OCI-M2 (cell line): ENCODE measurements at regions not wholly inside any gene's neighbourhood (a gene's known extent, or its start where the extent isn't known, plus 50 kb on each side); places are given as distances from the start of the nearest gene placed in this dataset.
"Not testable (repeated sequence)": the region's sequence is repeated elsewhere in the genome, so short reads cannot be mapped to it uniquely, and the experiment has no call there.

Experiments used
- DNase-seq: peaks from one replicate; lab custom pipeline; 2025; ENCODE audit not compliant: unreplicated experiment; lab: John Stamatoyannopoulos, UW

DNA sequence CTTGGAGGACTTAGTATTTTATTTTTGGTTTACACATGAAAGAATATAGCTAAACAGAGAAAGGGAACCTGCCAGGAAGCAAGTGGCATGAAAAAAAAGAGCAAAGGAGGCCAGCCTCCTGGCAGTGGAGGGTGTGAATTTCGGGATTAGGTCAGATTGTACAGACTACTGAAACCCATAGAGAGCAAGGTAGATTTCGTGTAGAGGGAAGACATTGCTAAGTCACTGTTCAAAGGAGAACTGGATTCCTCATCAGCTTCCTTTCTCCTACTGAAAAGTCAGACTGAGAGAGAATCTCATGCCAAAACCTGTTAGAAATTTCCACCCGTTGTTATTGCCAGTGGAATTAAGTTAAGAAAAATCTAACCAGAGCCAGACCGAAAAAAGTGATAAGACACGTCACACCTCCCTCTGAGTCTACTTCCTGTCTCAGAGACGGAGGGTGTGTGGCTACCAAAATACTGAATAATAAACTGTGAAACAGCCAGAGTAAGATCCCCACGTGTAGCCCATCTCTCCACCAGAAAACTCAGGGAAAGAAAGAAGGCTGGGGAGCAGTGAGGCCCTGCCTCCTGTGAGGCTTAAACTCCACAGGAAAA, 118.8 kb downstream of the SKIDA1 start:
- no peak for DNase-seq

DNA sequence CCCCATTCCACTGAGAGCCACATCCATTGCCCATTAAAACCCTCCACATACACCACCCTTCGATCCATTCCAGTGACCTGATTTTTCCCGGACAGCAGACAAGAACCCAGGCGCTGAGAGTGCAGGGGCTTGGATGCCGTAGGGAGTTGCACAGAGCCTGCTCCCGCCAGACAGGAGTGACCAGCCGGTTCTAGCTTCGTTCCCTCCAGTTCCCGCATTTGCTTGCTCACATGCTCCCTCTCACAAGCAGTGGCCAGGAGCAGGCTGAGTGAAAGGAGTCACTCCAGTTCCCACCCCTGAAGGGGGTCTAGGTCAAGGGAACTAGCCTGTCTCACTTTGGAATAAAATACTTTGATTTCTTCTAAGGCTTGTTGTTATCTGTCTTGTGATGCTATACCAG, 119.5 kb downstream of the SKIDA1 start:
- no peak for DNase-seq

- no peak for DNase-seq
These were observed 122.0 kb downstream of the SKIDA1 start for GRCh38 chr10:21403256-21404015.

DNA sequence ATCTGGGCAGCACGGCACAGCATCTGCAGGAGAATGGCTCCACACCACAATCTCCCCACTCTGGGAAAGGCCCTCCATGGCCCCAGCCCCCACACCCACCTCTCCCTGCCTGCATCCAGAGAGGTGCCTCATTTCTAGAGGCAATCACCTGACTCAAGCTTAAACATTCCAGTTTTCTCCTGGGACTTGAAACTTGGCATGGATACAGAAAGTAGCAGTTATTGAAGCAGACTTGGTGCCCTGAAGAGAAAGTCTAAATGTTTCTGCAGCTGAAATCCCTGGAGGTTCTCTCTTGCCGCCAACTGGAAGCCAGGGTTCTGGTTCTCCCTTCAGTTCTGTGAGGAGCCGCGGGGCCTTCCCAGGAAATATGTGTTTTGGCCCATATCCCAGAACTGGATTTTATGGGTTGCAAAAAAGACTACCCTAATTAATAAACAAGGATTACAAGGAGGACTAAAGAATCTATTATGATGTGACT, 122.8 kb downstream of the SKIDA1 start:
- DNase-seq: no peak

DNA sequence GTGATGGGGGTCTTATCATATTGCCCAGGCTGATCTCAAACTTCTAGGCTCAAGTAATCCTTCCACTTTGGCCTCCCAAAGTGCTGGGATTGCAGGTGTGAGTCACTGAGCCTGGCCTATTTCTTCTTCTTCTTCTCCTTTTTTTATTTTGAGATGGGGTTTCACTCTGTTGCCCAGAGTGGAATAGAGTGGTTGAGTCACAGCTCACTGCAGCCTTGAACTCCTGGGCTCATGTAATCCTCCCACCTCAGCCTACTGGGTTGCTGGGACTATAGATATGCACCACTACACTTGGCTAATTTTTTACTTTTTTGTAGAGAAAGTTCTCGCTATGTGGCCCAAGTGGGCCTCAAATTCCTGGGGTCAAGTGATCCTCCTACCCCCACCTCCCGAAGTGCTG, 124.3 kb downstream of the SKIDA1 start:
- no peak for DNase-seq

- DNase-seq: no peak
These were observed 126.0 kb downstream of the SKIDA1 start for GRCh38 chr10:21399392-21400035.

DNA sequence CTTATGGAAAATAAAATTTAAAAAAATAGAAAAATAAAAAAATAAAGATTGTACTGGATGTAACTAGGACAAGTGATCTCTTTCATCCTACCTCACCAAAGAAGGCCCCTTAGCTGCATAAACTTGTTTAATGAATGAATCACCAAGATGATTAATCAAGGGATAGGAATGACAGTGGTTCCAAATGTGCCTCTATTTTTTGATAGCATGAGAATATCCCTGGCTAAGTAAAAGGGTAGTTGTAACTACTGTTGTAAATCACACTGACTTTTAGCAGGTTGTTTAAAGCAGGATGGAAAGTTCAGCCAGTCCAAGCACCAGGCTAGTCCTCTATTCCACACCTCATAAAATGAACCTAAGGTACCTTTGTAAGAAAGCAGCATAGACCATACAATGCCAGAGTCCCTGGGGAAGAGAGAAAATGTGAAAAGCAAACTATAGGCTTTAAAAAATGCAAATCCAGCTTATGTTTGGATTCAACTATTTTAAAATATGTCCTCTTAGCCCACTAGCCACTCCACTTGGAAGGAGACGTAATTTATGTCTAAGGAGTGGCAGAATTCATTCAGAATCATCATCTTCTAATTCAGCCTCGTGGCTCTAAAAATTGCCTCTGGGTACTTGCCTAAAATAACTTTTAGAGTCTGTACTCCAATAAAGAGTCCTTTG, 126.8 kb downstream of the SKIDA1 start:
- no peak for DNase-seq

DNA sequence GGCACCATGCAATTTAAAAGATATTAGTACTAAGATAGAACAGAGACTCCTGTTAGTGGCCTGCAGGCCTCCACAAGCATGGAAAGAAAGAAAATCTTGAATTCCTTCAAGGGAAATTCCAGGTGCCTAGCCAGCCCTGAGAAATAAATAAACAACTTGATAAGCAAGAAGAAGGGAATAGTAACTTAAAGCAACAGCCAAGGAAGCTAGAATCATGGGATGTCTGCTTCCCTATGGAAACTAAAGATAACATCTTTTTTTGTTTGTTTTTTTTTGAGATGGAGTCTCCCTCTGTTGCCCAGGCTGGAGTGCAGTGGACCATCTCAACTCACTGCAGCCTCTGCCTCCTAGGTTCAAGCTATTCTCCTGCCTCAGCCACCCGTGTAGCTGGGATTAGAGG, 128.6 kb downstream of the SKIDA1 start:
- DNase-seq: no peak

DNA sequence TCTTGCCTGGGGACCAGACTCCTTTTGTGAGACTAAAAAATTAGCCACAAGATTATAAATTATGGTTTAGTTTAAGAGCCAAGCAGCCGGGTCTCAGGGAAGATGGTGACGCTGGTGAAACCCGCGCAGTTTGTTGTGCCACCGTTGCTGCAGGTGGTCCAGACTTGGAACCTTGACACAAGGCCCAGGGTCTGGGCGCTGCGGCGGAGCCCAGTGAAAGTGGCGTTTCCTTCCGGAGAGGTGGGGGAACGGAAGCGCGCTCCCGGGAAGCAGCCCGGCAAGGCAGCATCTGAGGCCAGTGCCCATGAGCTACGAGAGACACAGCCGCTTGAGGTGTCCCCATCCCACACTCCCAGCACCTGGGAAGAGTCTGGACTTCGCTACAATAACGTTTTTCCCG, 131.6 kb downstream of the SKIDA1 start:
- no peak for DNase-seq

DNA sequence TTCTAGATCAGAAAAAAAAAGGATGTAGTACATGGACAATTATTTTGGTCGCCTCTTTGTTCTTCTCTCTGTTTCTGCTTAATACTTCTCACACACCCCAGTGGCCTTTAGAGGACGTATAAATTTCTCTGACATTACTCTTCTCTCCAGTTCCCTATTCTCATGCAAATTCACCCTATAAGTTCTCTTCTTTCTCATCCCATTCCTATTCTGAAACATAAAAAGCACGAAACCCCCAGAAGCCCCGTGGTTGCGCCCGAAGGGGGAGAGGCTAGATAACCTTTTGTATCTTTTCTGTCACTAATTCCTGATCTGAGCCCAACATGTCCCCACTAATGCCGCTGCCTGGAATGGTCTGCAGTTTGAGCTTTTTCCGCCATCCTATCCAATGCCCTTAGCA, 136.9 kb downstream of the SKIDA1 start:
- no peak for DNase-seq

DNA sequence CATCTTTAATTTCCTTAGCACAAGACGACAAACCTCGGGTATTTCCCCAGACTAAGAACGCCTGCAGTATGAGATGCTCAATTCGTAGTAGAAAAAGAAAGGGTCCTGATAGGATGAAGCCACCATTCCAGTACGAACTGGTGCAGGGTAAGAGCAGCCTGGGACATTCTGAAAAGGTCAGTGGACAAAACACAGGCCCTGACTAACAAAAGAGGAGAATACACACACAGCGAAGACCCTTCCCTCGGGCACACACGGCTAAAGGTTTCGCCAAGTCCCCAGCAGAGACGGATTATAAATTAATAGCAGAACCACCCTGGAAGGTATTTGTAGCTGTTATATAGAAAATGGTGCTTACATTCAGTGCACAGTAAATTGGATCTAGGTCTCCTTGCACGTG, 137.6 kb downstream of the SKIDA1 start:
- no peak for DNase-seq

DNA sequence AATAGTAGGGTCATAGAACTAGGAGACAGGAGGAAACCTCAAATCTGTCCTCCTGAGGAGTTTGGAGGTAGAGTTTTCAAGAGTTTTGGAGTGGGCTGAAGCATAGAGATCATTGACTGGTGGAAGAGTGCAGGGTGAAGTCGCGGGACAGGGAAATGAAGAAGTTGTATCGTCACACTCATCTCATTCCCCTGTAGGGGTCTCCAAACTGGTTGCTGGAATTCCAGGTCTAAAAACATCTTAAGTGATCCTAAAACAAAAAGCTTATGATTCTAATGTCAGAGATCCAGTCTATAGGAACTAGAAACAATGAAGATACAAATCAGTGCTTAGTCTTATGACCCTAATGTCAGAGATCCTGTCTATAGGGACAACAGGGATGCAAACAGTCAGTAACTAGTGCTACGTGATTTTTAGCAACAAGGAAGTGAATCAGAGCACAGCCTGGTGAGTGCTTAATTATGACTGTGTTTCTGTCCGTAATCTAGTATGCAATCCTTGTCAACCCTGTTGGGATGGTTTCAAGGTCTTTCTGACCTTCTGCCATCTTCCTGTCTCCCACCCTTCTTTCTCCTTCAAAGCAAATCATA, 139.4 kb downstream of the SKIDA1 start:
- DNase-seq: no peak

- DNase-seq: no peak
These were observed 139.9 kb downstream of the SKIDA1 start for GRCh38 chr10:21385536-21385935.

DNA sequence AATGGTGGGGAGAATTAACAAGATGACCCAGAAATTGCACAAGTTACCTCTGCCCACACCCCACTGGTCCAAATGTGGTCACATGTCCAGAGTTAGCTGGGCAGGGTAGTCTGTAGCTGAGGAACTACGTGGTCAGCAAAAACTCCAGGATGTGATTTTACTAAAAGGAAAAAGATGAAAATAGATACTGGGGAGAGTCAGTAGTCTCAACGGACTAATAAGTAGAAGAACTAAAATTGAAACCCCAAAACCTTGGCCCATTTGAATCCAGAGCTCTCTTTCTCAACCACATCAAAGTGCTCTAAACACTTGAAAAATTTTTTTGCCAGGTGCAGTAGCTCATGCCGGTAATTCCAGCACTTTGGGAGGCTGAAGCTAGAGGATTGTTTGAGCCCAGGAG, 146.3 kb downstream of the SKIDA1 start:
- DNase-seq: no peak

GRCh38 chr10:21375274-21375673, 150.2 kb downstream of the SKIDA1 start:
- DNase-seq: not testable (repeated sequence)

DNA sequence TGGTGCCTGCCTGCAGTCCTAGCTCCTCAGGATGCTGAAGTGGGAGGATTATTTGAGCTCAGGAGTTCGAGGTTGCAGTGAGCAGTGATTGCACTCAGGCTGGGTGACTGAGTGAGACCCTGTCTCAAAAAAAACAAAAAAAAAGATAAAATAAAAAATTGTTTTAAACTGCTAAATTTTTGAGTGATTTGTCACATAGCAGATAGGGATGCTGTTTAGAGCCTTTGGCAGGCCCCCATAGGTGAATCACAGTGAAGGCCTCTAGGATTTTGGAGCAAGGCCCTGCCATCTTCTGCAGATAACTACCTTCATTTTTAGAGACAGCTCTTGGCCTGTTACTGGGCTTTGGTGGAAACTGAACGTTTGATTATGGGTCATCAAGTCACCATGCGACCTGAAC, 151.6 kb downstream of the SKIDA1 start:
- not testable (repeated sequence) for DNase-seq

DNA sequence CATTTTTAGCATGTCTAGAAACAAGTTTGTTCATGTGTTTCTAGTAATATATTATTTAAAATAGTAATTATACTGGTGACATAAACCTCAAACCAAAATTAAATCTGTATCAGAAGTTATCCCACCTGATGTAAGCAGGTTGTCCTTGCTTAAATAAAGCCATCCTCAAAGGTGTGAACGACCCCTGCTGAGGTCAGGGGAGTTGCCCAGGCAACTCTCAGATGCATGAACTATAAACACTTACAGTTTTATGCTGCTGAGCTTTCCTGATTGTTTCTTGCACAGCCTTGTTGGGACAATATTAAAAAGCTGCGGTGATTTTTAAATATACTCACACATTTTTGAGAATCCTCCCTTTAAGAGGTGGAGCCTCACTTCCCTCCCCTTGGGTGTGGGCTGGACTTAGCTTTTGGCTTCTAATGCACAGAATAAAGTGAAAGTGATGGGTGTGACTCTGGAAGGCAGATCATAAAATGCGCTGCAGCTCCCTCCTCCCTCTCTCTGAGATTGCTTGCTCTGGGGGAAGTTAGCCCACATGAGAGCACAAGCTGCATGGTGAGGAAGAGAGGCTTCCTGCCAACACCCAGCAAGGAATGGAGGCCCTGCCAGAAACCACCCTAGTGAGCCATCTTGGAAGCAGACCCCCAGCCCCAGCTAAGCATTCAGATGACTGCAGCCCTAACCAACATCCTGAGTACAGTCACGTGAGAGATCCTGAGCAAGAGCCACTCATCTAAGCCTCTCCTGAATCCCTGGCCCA, 152.7 kb downstream of the SKIDA1 start:
- DNase-seq: no peak

DNA sequence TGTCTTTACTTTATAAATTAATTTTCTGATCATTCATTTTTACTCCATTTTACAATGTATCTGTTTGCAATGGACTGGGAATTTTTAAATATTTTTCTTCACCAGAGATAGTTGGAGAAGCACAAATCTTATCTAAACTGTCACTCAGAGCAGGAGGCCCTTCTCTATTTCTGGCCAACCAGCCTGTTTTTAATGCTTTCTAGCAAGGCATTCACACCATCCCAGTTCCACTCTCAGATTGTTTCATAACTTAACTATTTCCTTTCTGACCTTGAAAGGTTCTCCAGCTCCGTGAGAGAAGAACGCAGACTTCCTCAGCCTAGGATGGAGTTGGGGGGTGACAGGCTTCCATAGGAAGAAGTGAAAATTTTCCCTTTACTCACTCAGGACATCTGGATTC, 155.8 kb downstream of the SKIDA1 start:
- DNase-seq: no peak

GRCh38 chr10:21368728-21369425, 156.6 kb downstream of the SKIDA1 start:
- DNase-seq: no peak

GRCh38 chr10:21368022-21368582, 157.4 kb downstream of the SKIDA1 start:
- no peak for DNase-seq
